GM18951 (cell line): ENCODE measurements at regions not wholly inside any gene's neighbourhood (a gene's known extent, or its start where the extent isn't known, plus 50 kb on each side); places are given as distances from the start of the nearest gene placed in this dataset.

Experiments
- POLR2A ChIP-seq: IDR thresholded peaks from 4 replicates; pipeline ENCODE4 v1.6.1; 2011; ENCODE audit warnings: mild to moderate bottlenecking; ENCODE audit not compliant: insufficient read length, insufficient read depth; ENCODE audit errors: extremely low read depth
- in situ Hi-C: fragments of 300-500 bp; cut with MboI; formaldehyde crosslinking; loops from one replicate; pipeline ENCODE4 v1.12.0; 2022; ENCODE audit warnings: low sequenced_read_pairs, mixed read lengths, inconsistent platforms; ENCODE audit not compliant: unreplicated experiment

DNA sequence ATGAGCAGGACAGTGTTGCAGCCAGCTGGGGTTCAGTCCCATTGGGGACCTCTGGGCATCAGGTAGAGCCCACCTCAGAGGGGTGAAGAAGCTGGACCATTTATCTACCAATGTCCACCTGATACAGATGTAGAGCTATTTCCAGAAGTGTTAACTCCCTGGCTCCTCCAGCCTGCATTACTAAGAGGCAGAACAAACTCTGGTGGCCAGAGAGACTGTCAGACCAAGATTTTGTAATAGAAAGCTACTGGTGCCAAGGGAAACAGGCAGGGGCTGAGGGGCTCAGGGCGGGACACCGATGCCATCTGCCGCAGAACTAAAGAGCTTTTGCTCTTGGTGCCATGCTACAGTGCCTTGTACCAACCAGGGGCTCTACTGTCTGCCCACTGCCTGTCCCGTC is 268.2 kb upstream of the HABP2 start:
- in situ Hi-C loops: no loop called here

DNA sequence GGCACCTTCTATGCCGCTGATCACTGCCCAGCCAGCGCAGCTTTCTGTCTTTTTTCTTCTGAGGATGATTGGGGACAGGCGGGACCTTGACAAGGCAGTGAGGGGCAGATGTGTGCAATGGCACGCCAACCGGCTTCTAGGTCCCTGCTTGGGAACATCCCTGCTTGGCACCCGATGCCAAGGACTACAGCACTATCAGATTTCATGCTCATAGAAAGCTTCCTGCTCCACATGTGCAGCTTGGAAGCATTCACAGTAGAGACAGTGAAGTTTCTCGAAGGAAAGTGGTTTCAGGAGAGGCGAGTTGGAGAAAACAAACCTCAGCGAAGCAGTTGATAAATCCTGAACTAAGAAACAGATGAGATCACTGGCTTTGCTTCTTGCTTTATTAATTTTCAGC is 267.5 kb upstream of the HABP2 start:
- TF ChIP-seq POLR2A: no peak
- in situ Hi-C loops: no loop called here

More for the DNA sequence above, 268.2 kb upstream of the HABP2 start:
- TF ChIP-seq POLR2A: no peak

DNA sequence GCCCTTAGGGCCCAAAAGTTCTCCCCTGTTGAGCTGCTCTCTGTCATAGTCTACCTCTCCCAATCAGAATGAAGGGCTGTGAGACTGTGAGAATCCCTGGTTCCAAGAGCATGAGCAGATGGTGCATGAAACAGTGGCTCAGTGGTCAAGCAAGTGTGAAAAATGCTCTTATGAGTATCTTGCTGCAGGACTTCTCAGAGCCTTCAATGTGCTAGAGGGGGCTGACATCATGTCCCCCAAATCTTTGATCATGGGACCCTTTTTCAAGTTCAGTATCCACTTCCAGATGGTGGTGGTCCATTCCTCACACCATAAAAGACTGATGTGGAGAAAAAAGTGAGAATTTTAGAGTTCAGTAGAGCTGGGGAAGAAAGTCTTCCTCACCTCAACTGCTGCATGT is 265.3 kb upstream of the HABP2 start:
- no peak for TF ChIP-seq POLR2A
- in situ Hi-C loops: no loop called here

DNA sequence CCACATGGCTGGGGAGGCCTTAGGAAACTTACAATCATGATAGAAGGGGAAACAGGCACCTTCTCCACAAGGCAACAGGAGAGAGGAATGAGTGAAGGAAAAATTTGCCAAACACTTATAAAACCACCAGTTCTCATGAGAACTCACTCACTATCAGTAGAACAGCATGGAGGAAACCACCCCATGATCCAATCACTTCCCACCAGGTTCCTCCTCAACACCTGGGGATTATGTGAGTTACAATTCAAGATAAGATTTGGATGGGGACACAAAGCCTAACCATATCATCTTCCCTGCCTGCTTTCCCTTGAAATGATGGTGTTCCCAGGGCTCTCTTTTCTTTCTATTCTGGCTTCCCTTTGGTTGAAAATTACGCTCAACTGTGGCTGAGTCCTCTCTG is 262.7 kb upstream of the HABP2 start:
- no peak for TF ChIP-seq POLR2A
- in situ Hi-C loops: no loop called here

DNA sequence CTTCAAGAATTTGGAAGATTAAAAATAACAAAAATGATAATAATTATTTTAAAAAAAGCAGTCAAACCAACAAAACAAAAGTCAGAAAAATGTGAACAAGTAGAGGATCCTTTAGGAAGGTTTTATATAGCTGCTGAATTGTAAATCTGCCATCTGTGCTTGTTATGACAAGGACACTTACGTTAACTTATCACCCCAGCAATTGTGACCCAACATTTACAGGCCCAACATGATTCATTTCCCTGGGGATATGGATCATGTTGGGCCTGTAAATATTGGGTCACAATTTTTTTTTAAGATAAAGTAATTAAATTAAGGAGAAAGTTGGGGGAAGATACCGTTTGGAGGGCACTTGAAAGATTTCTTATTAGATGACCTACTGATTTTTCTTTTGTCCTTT is 261.4 kb upstream of the HABP2 start:
- in situ Hi-C loops: no loop called here

DNA sequence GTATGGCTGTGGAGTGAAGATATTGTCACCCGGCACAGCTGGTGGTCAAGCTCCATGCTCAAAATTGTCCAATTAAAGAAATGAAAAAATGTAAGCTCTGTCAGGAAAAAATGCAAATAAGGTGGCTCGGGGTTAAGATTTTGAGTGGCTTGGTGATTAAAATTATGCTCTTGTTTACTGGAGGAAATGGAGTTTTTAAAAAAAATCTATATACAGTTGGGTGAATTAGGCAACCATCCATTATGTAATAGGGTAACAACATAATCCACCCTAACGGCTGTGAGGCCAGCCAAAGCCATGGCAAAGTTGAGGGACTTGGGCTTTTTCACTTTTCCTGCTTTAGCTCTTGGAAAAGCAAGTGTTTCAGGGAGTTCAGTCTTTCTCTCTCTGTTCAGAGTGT is 260.8 kb upstream of the HABP2 start:
- in situ Hi-C loops: no loop called here
- TF ChIP-seq POLR2A: no peak

More for the DNA sequence above, 261.4 kb upstream of the HABP2 start:
- no peak for TF ChIP-seq POLR2A

DNA sequence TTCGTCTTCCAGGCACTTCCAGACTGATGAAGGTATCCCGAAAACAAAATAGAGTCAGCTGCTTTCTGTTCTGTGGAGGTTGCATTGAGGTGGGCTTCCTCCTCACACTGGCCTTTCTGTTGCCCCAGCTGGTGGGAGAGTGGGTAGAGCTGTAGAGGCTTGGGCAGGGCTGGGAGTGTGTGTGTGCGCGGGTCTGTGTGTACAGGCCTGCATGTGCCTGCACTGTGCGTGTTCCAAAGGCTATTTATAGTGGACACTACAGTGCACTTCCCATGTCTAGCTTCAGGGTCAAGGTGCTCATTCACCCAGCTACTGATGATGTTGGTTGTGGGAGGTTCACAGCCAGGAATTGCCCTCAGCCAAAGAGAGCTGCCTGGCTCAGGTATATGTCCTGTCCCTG is 260.1 kb upstream of the HABP2 start:
- no peak for TF ChIP-seq POLR2A
- in situ Hi-C loops: no loop called here

DNA sequence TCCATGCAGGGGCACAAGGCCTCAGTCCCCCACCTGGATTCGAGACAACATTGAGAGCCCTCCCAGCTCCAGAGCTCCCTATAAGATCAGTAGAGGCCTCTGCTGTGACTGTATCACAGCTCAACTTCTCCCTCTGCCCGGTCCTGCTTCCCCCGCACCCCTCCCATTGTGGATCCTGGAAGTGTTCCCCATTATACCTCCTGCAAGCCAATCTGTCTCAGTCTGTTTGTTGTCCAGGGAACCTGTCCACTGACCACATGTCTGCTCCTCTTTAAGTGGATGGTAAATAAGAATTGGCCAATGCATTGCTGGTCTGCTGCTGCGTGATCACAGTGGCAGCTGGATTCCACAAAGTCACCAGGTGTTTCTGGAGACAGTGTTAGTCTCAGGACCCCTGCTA is 259.7 kb upstream of the HABP2 start:
- no peak for TF ChIP-seq POLR2A
- in situ Hi-C loops: no loop called here

DNA sequence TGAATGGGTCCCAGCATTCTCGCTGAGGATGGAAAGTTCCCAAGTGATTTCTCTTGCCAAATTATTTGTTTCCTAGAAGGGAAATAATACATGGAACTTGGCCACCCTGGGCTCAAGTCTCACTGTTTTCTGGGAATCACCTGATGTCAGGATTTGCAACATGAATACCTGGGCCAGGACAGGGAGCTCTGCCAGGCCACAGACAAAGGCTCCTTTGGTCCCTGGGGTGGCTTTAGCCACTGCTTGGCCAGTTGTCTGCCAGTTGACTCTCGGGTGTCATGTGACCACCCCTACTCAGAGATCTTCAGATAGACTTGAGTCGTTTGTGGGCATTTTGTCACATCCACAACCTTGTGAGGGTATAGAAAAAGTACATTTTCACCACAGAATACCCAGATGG is 258.0 kb upstream of the HABP2 start:
- TF ChIP-seq POLR2A: no peak
- in situ Hi-C loops: no loop called here

DNA sequence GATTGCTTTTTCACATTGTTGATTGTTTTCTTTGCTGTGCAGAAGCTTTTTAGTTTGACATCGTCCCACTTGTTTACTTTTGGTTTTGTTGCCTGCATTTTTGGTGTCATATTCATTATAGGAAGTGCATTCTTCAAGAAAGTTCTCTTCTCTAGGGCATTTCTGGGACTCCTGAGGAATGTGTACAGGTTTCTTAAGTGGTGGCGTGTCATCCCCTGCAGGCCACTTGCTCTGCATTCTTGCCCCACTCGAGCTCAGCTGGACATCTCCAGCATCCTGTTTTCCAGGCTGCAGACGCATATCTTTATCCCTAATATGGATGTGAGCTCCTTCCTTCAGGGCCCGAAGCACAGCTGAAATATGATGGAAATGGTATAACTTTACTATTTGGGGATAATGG is 255.6 kb upstream of the HABP2 start:
- no peak for TF ChIP-seq POLR2A
- in situ Hi-C loops: no loop called here

DNA sequence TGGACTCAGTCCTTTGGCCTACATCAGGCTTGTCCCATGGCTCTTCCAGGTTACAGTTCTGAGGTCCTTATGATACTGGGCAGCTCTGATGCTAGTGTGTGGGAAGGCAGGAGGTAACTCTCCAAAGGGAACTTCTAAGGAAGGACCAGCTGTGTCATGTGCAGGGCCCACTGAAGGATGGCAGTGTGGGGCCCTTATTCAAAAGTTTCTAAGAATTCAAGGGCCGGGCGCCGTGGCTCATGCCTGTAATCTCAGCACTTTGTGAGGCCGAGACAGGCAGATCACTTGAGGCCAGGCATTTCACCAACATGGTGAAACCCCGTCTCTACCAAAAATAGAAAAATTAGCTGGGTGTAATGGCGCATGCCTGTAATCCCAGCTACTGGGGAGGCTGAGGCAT is 254.2 kb upstream of the HABP2 start:
- TF ChIP-seq POLR2A: no peak
- in situ Hi-C loops: no loop called here

DNA sequence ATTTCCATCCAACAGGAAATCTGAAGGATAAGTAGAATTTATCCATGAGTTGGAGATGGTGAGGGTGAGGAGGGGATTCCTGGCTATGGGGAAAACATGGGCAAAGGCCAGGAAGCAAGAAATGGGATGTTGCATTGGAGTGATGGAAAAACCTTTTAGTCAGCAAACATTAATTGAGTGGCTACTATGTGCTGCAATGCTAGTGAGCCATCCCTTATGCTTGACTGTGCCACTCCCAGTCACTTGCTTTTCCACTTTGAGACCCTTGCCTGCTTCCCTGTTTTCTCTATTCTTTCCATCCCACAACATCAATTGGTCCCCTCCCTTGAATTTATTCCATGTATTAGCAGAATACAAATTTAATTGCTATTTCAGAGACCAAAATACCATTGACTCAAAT is 252.7 kb upstream of the HABP2 start:
- in situ Hi-C loops: no loop called here
- no peak for TF ChIP-seq POLR2A

DNA sequence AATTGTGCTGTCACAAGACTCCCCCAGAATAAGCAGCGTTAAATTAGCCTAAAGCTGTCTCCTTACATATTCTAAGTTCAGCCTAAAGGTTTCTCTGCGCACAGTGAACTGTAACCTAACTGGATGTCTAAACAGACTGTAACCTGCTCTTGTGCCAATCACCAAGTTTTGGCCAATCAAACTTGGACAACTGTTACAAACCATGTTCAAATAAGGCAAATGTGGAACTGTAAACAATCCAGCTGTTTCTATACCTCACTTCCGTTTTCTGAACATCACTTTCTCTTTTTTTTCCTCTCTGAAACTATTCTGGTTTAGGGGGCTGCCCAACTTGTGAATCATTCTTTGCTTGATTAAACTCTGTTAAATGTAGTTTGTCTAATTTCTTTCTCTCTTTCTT is 252.2 kb upstream of the HABP2 start:
- TF ChIP-seq POLR2A: no peak
- in situ Hi-C loops: no loop called here

DNA sequence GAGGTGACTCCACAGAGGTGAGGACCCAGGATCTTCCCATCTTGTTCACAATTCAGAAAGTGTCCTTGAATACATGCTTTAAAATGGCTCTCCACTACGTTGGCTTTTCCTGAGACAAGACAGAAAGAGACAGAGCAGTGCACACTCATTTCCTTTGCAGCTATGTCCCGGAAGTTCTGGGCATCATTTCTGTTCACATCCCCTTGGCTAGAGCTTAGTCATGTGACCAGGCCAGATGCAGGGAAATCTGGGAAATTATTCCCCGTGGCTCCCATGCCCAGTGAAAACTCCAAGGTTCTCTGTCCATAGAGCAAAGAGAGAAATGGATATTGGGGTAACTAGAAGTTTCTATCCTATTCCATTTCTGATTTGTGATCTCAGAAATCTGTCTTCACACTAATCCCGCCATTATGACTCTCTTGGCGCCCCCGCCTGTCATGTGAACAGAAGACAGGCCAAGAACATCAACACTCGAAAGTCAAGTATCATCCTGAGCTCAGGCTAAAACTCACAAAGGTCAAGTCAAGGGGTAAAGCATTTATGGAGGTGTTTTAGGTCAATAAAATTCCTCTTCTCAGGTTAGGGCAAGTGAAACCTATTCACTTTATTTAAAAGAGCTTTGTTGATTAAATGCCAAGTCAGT is 251.4 kb upstream of the HABP2 start:
- in situ Hi-C loops: no loop called here

DNA sequence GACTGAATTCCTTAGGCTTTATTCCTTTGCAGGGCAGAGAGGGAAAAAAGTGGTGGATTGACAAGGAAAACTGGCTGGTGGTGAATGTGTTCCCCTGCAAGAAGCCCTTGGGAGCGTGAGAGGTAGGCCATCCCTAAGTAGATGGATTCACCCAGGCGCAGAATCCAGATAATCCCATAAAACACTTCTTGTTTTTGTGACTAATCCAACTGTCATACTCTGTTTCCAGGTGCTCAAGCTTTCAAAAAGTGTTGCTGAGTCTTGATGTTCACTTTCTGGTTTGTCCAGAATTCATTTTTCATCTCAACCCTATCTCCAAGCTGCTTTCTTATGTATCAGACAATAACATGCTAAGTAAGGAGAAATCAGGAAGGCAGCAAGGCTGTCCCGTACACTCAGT is 250.8 kb upstream of the HABP2 start:
- in situ Hi-C loops: no loop called here
- no peak for TF ChIP-seq POLR2A

More for the DNA sequence above, 251.4 kb upstream of the HABP2 start:
- no peak for TF ChIP-seq POLR2A
